IgD-negative memory B cell (primary cell): ENCODE measurements at regions not wholly inside any gene's neighbourhood (a gene's known extent, or its start where the extent isn't known, plus 50 kb on each side); places are given as distances from the start of the nearest gene placed in this dataset.
A peak's percentile ranks its signal among the peaks of the same experiment; 100 is the strongest.

ENCODE experiments used
- H3K27ac Mint-ChIP-seq, 3 donors: one replicate each; pipeline ENCODE4 v1.8.0; 2020 to 2022; ENCODE audit warnings: mild to moderate bottlenecking in 3 of 3, mixed read lengths in 3 of 3, moderate library complexity in 1 of 3
- H3K27me3 Mint-ChIP-seq: one replicate; pipeline ENCODE4 v1.8.0; 2021; ENCODE audit warnings: mixed read lengths
- H3K36me3 Mint-ChIP-seq: one replicate; pipeline ENCODE4 v1.8.0; 2020; ENCODE audit warnings: mild to moderate bottlenecking, mixed read lengths
- H3K4me1 Mint-ChIP-seq, 3 donors: one replicate each; pipeline ENCODE4 v1.8.0; 2020 to 2022; ENCODE audit warnings: mixed read lengths in 3 of 3, mild to moderate bottlenecking in 1 of 3
- H3K4me3 Mint-ChIP-seq, 4 donors: one replicate each; pipeline ENCODE4 v1.8.0; 2020 to 2022; ENCODE audit warnings: mild to moderate bottlenecking in 4 of 4, mixed read lengths in 4 of 4, moderate library complexity in 3 of 4
- H3K9me3 Mint-ChIP-seq, 3 donors: one replicate each; pipeline ENCODE4 v1.8.0; 2020 to 2021; ENCODE audit warnings: mixed read lengths in 3 of 3, mild to moderate bottlenecking in 1 of 3

GRCh38 chr18:70386582-70386981, 97.7 kb downstream of the SOCS6 start:
- Mint-ChIP-seq H3K36me3 (no peaks in the 10 kb centered on the region), H3K4me1 (no peaks in the 10 kb centered on the region), H3K27me3 (no peaks in the 10 kb centered on the region)

GRCh38 chr18:70385474-70385873, 96.6 kb downstream of the SOCS6 start:
- Mint-ChIP-seq H3K9me3 (peaks cover 0 to 3% (median 2%) of the 10 kb centered on the region in 3 donors), H3K4me3 (peak overlapping the region in 1 of 4 donors; percentile 29), H3K27ac (no peak overlapping the region), H3K4me1 (no peaks in the 10 kb centered on the region), H3K36me3 (no peaks in the 10 kb centered on the region), H3K27me3 (no peaks in the 10 kb centered on the region)

More at GRCh38 chr18:70386582-70386981, 97.7 kb downstream of the SOCS6 start:
- H3K9me3 Mint-ChIP-seq: peaks cover 0 to 2% (median 2%) of the 10 kb centered on the region in 3 donors
- H3K27ac Mint-ChIP-seq: no peak overlapping the region
- H3K4me3 Mint-ChIP-seq: no peak overlapping the region

GRCh38 chr18:70384181-70384790, 95.4 kb downstream of the SOCS6 start:
- Mint-ChIP-seq H3K9me3 (peaks cover 0 to 3% (median 2%) of the 10 kb centered on the region in 3 donors), H3K4me3 (no peak overlapping the region), H3K4me1 (no peaks in the 10 kb centered on the region), H3K27ac (no peak overlapping the region), H3K36me3 (no peaks in the 10 kb centered on the region), H3K27me3 (no peaks in the 10 kb centered on the region)

GRCh38 chr18:70382992-70383717, 94.3 kb downstream of the SOCS6 start:
- Mint-ChIP-seq H3K27ac (no peak overlapping the region), H3K27me3 (no peaks in the 10 kb centered on the region), H3K4me1 (no peaks in the 10 kb centered on the region)

GRCh38 chr18:70382017-70382416, 93.2 kb downstream of the SOCS6 start:
- no peaks in the 10 kb centered on the region for H3K36me3 Mint-ChIP-seq
- no peak overlapping the region for H3K27ac Mint-ChIP-seq
- H3K27me3 Mint-ChIP-seq: no peaks in the 10 kb centered on the region
- peak overlapping the region in 1 of 4 donors; percentile 1 for H3K4me3 Mint-ChIP-seq
- no peaks in the 10 kb centered on the region for H3K4me1 Mint-ChIP-seq
- H3K9me3 Mint-ChIP-seq: peaks cover 0 to 3% (median 0%) of the 10 kb centered on the region in 3 donors

More at GRCh38 chr18:70382992-70383717, 94.3 kb downstream of the SOCS6 start:
- Mint-ChIP-seq H3K36me3 (no peaks in the 10 kb centered on the region), H3K4me3 (no peak overlapping the region), H3K9me3 (peaks cover 0 to 3% (median 2%) of the 10 kb centered on the region in 3 donors)

GRCh38 chr18:70380915-70381896, 92.4 kb downstream of the SOCS6 start:
- Mint-ChIP-seq H3K4me1 (no peaks in the 10 kb centered on the region), H3K4me3 (no peak overlapping the region), H3K36me3 (no peaks in the 10 kb centered on the region), H3K27ac (no peak overlapping the region), H3K27me3 (no peaks in the 10 kb centered on the region), H3K9me3 (peaks cover 0 to 3% (median 0%) of the 10 kb centered on the region in 3 donors)
